Transverse colon (tissue), 4 donors: ENCODE measurements at regions not wholly inside any gene's neighbourhood (a gene's known extent, or its start where the extent isn't known, plus 50 kb on each side); places are given as distances from the start of the nearest gene placed in this dataset.

Experiments used
- DNase-seq: peaks from one replicate; pipeline ENCODE4 v3.0.0-alpha.2; 2019
- H3K27ac ChIP-seq, 4 donors: fragments of 200-600 bp; sonication (generic); 2 replicates each; pipeline ENCODE4 v1.5.1; 2016 to 2018; ENCODE audit warnings: inconsistent platforms in 4 of 4
- H3K27me3 ChIP-seq: fragments of 200-600 bp; sonication (generic); 2 replicates; pipeline ENCODE4 v1.5.1; 2017; ENCODE audit warnings: inconsistent platforms
- H3K36me3 ChIP-seq, 4 donors: fragments of 200-600 bp; sonication (generic); 2 replicates each; pipeline ENCODE4 v1.5.1; 2017 to 2019; ENCODE audit warnings: inconsistent platforms in 4 of 4
- H3K4me1 ChIP-seq, 4 donors: fragments of 200-600 bp; sonication (generic); 2 replicates each; pipeline ENCODE4 v1.5.1; 2017 to 2020; ENCODE audit warnings: inconsistent platforms in 4 of 4
- H3K4me3 ChIP-seq, 4 donors: fragments of 200-600 bp; sonication (generic); 1 replicate in 1 of 4; 2 replicates in 3 of 4; pipeline versions ENCODE4 v1.5.1 to v1.6.1; 2017 to 2019; ENCODE audit warnings: inconsistent platforms in 4 of 4
- H3K9me3 ChIP-seq, 2 donors: fragments of 200-600 bp; sonication (generic); 2 replicates each; pipeline ENCODE4 v1.5.1; 2017 to 2019; ENCODE audit warnings: inconsistent platforms in 2 of 2
- CTCF ChIP-seq, 5 experiments: fragments of 200-600 bp in 3 of 5; fragments of 450-650 bp in 2 of 5; sonication (generic) in 3 of 5; IDR thresholded peaks; 1 replicate in 2 of 5; 2 replicates in 3 of 5; pipeline ENCODE4 v1.5.1; 2016 to 2017; ENCODE audit warnings: antibody characterized with exemption in 5 of 5, inconsistent platforms in 3 of 5, mild to moderate bottlenecking in 2 of 5, moderate library complexity in 1 of 5
- EP300 ChIP-seq: sonication (generic); formaldehyde crosslinking; IDR thresholded peaks from one replicate; pipeline ENCODE4 v1.6.1; 2017; ENCODE audit warnings: antibody characterized with exemption, low read depth
- POLR2A ChIP-seq: fragments of 450-650 bp; IDR thresholded peaks from one replicate; pipeline ENCODE4 v1.6.1; 2016; ENCODE audit warnings: antibody characterized with exemption, mild to moderate bottlenecking, moderate library complexity
- POLR2AphosphoS5 ChIP-seq, 3 donors: sonication (generic); formaldehyde crosslinking; IDR thresholded peaks; one replicate each; pipeline ENCODE4 v1.6.1; 2016; ENCODE audit warnings: antibody characterized with exemption in 3 of 3
- WGBS, 2 donors: methylation state at CpG; one replicate each; pipeline ENCODE4 v1.1.5; 2018; ENCODE audit warnings: low coverage in 1 of 2; 5-methylcytosine and 5-hydroxymethylcytosine counted together
- in situ Hi-C, 4 donors: fragments of 200-750 bp; cut with MboI; loops; one replicate each; pipeline versions ENCODE4 v1.15.0 to v1.15.1; 2017; ENCODE audit warnings: low sequenced_read_pairs in 3 of 4, low pct_ligation_motif_present in 1 of 4, low pct_unique_long_range_greater_than_20kb in 1 of 4
- intact Hi-C: fragments of 100-400 bp; cut with DNase I; formaldehyde crosslinking; loops from one replicate; pipeline ENCODE4 v1.15.1; 2023; ENCODE audit warnings: low total_unique reads

- H3K27me3 ChIP-seq = no peaks in the 10 kb centered on the region
- WGBS, 2 donors = 81 to 82% methylated on average over 6 of the region's 6 CpGs
- no peaks in the 10 kb centered on the region for H3K9me3 ChIP-seq
- no peaks in the 10 kb centered on the region for H3K4me1 ChIP-seq
- TF ChIP-seq POLR2A (no peak), POLR2AphosphoS5 (IDR thresholded peaks at IDR 0.05) (no peak), CTCF (IDR thresholded peaks at IDR 0.05) (no peak), EP300 (no peak)
- no peaks in the 10 kb centered on the region for H3K36me3 ChIP-seq
- in situ Hi-C loops (no loop called here), intact Hi-C loops (no loop called here)
- no peak overlapping the region for H3K4me3 ChIP-seq
- no peak overlapping the region for H3K27ac ChIP-seq
- no peak for DNase-seq
These were observed 278.0 kb upstream of the ADCY2 start for GRCh38 chr5:7117961-7118360.

GRCh38 chr5:7131680-7132079 lies 264.3 kb upstream of the ADCY2 start:
- no peaks in the 10 kb centered on the region for H3K9me3 ChIP-seq
- 67 to 80% methylated on average over 2 to 4 of the region's 4 CpGs for WGBS, 2 donors
- no peaks in the 10 kb centered on the region for H3K4me1 ChIP-seq
- H3K36me3 ChIP-seq = no peaks in the 10 kb centered on the region
- no peak overlapping the region for H3K4me3 ChIP-seq
- intact Hi-C loops = no loop called here
- TF ChIP-seq CTCF (IDR thresholded peaks at IDR 0.05) (no peak), POLR2A (no peak), EP300 (no peak), POLR2AphosphoS5 (IDR thresholded peaks at IDR 0.05) (no peak)
- in situ Hi-C loops = no loop called here
- no peak for DNase-seq
- no peak overlapping the region for H3K27ac ChIP-seq
- no peaks in the 10 kb centered on the region for H3K27me3 ChIP-seq

GRCh38 chr5:7146886-7147285 lies 249.1 kb upstream of the ADCY2 start:
- no peak for TF ChIP-seq EP300
- no peak for TF ChIP-seq CTCF (IDR thresholded peaks at IDR 0.05)
- no peak for TF ChIP-seq POLR2AphosphoS5 (IDR thresholded peaks at IDR 0.05)
- TF ChIP-seq POLR2A = no peak
- no peaks in the 10 kb centered on the region for H3K36me3 ChIP-seq
- in situ Hi-C loops (no loop called here), intact Hi-C loops (no loop called here)
- no peaks in the 10 kb centered on the region for H3K4me1 ChIP-seq
- no peaks in the 10 kb centered on the region for H3K27me3 ChIP-seq
- no peaks in the 10 kb centered on the region for H3K9me3 ChIP-seq
- 28 to 38% methylated on average over 1 of the region's 1 CpG for WGBS, 2 donors
- no peak overlapping the region for H3K27ac ChIP-seq
- peak; percentile 31 for DNase-seq
- H3K4me3 ChIP-seq = no peak overlapping the region

GRCh38 chr5:7157083-7157482 lies 238.9 kb upstream of the ADCY2 start:
- H3K36me3 ChIP-seq = no peaks in the 10 kb centered on the region
- H3K27ac ChIP-seq = no peak overlapping the region
- no peak for TF ChIP-seq CTCF (IDR thresholded peaks at IDR 0.05)
- no peak for TF ChIP-seq POLR2A
- no peak for TF ChIP-seq EP300
- no peak for TF ChIP-seq POLR2AphosphoS5 (IDR thresholded peaks at IDR 0.05)
- in situ Hi-C loops = no loop called here
- H3K4me1 ChIP-seq = no peaks in the 10 kb centered on the region
- H3K9me3 ChIP-seq = peaks cover 13 to 15% of the 10 kb centered on the region in 2 donors
- no peak for DNase-seq
- intact Hi-C loops = no loop called here
- no peak overlapping the region for H3K4me3 ChIP-seq
- no peaks in the 10 kb centered on the region for H3K27me3 ChIP-seq
